ENCODE measurements at regions not wholly inside any gene's neighbourhood (a gene's known extent, or its start where the extent isn't known, plus 50 kb on each side); places are given as distances from the start of the nearest gene placed in this dataset.
A peak's percentile ranks its signal among the peaks of the same experiment; 100 is the strongest.
"Not testable (repeated sequence)": the region's sequence is repeated elsewhere in the genome, so short reads cannot be mapped to it uniquely, and the experiment has no call there.

- DNase-seq, result not testable (repeated sequence)
Measured at GRCh38 chr1:148432318-148432717, 50.8 kb downstream of the PPIAL4G start.

DNA sequence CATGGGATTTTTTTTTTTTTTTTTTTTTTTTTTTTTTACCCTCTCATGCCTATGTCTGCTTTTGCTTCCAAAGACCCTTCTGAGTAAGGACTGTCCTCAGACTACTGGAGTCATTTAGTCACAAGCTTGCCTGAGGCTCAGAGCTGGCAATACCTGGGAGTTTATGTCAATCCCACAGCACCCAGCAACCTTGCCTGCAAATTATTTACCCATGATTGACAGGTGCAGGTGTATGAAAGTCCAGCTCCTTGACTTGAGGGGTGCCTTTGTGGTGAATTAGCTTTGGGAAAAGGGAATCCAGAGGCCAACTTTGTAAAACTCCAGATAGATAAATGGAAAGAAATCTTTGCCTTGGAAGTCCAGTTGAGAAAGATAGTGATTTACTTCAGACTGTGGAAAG lies 53.2 kb downstream of the PPIAL4G start:
- DNase-seq, result not testable (repeated sequence)

DNA sequence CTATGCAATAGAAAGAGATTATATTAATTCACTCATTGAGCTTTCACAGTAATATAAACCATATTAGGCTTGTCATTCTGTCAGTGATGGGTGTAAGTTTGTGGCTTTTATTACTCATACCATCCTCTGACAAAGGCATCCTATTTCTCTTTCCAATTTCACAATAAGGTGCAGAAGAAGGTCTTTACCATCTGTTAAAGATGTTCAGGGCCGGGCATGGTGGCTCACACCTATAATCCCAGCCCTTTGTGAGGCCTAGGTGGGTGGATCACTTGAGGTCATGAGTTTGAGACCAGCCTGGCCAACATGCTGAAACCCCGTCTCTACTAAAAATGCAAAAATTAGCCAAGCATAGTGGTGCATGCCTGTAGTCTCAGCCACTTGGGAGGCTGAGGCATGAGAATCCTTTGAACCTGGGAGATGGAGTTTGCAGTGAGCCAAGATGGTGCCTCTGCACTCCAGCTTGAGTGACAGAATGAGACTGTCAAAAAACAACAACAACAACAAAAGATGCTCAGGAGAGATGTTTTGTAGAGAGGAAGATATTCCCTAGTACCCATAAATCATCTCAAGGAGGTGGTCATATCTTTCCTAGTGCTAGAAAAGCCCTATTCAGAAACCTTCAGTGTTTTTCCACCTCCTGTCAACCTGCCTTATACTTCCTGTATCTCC lies 56.0 kb downstream of the PPIAL4G start:
- not testable (repeated sequence) for DNase-seq

DNA sequence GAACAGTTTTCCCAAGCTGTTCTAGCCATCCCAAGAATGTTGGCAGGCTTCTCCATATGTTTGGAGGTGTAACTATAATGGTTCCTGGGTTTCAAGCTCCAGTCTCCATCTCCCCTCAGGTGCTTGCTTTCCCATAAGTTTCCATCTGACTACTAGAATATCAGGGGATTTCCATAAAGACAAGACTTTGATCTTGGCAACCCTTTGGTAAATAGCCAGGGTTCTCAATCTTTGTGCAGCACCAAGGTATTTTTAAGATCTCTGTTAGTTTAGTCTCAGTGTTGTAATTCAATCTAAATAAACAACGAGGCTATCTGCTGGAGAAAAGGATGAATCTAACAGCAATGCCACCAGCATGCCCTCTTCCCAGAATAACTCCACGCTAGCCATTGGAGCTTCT lies 56.7 kb downstream of the PPIAL4G start:
- not testable (repeated sequence) for DNase-seq

DNA sequence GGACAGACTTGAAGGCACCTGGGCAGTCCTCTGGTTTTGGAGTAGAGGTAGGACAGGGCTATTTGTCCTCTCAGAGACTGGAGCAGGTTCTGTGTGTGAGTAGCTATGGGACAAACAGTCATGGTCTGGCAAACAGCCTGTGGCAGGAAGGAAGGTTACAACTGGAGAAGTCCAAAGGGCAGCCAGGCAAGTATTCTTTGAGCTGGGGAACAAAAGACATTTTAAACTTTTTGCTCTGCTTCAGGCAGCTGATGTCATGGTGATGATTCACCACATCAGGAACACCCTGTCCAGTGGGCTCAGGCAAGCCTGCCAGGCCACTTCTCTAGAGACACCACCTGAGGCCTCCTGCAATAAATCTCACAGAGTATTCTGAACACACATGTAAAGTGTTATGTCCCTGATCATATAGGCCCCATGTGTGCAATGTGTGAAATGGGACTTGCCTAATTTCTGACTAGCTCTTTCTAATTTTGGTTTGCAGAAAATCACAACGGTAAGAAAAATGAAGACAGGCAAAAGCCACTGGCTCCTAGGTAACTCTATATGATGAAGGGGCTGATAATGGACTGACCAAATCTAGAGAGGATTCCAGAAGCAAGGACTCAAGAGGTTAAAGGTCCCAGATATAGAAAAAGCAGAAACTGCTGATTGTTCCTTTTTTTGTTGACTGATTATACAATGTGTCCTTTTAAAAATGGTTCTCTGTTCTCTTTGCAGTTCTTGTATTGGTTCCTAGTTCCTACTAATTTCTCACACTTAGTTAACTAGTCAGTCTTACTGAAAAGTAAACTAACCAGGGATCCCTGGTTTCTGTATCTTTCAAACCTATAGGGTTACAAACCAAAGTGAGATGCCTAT lies 58.7 kb downstream of the PPIAL4G start:
- DNase-seq, result not testable (repeated sequence)

DNA sequence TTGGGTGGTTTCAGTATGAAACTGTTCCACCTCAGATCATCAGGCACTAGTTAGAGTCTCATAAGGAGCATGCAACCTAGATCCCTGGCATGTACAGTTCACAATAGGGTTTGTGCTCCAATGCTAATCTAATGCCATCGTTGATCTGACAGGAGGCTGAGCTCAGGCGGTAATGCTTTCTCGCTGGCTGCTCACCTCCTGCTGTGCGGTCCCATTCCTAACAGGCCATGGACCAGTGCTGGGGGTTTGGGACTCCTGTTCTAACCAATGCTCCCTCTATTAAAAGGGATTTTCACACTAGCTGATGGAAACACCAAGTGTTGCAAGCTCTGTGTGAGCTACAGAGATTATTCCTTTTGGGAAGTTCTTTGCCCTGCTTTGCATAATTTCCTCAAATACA lies 60.2 kb downstream of the PPIAL4G start:
- DNase-seq, result not testable (repeated sequence)

DNA sequence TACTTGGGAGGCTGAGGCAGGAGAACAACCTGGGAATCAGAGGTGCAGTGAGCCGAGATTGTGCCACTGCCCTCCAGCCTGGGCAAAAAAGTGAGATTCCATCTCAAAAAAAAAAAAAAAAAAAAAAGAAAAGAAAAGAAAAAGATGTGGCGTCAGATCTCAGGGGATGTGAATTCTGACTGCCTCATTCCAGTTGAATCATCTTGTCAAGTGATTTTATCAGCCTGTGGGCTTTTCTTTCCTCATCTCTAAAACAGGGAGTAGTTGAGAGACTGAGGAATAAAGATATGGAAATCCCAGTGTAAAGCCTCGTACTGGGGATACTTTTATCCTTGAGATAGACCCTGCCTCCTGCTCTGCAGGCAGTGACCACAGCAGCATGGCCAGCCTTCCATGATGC lies 65.9 kb downstream of the PPIAL4G start:
- DNase-seq, result not testable (repeated sequence)

- not testable (repeated sequence) for DNase-seq
Measured at GRCh38 chr1:148413385-148413784, 69.7 kb downstream of the PPIAL4G start.

GRCh38 chr1:148404786-148405568 lies 78.1 kb downstream of the PPIAL4G start:
- DNase-seq, result not testable (repeated sequence)

DNA sequence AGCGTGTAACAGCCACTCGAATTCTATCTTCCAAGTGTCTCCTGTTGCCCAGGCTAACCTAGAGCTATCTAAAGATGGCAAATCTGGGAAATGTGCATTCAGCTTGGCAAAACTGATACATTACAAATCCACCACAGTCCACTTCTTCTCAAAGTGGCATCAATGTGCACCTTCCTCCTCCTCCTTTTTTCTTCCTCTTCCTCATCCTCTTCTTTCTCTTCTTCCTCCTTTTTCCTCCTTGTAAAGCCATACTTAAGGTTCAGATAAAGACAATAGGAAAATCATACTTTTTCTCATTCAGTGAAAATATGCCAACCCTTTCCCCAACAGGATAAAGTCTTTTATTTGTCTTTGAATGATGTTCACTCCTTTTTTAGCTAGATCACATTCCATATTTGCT lies 79.2 kb downstream of the PPIAL4G start:
- DNase-seq, result not testable (repeated sequence)

- not testable (repeated sequence) for DNase-seq
Measured at GRCh38 chr1:148403085-148403456, 80.0 kb downstream of the PPIAL4G start.

- peak; percentile 78 to 85 for DNase-seq
Measured at GRCh38 chr1:148402152-148403084, 80.7 kb downstream of the PPIAL4G start.

DNA sequence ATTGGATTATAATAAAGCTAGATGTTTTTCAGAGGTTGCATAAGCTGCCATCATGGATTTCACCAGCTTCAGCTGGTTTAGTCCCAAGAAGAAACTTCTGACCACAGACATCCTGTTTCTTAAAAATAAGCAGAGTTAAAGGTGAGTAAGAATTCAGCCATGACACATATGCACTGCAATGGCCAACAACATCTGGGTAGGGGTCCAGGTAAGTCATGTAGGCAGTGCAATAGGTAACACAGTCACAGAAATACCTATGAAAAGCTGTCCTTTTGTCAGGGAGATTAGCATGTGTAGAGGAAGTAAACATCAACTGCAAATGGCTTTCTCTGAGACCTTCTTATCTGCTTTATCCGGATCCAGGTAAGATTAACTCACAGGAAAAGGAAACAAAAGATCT lies 85.6 kb downstream of the PPIAL4G start:
- DNase-seq, result not testable (repeated sequence)

DNA sequence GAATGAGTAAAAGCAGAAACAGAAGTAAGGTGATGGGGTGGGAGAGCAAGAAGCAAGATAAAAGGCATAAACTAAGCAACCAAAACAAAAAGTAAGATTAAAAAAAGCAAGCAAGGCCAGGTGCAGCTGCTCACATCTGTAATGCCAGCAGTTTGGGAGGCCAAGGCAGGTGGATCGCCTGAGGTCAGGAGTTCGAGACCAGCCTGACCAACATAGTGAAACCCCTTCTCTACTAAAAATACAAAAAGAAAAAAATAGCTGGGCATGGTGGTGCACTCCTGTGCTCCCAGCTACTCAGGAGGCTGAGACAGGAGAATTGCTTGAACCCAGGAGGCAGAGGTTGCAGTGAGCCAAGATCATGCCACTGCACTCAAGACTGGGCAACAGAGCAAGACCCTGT lies 90.6 kb downstream of the PPIAL4G start:
- DNase-seq, result not testable (repeated sequence)

- not testable (repeated sequence) for DNase-seq
Measured at GRCh38 chr1:148391323-148391722, 91.8 kb downstream of the PPIAL4G start.

- no peak for DNase-seq
Measured at GRCh38 chr1:148389027-148389339, 94.1 kb downstream of the PPIAL4G start.

DNA sequence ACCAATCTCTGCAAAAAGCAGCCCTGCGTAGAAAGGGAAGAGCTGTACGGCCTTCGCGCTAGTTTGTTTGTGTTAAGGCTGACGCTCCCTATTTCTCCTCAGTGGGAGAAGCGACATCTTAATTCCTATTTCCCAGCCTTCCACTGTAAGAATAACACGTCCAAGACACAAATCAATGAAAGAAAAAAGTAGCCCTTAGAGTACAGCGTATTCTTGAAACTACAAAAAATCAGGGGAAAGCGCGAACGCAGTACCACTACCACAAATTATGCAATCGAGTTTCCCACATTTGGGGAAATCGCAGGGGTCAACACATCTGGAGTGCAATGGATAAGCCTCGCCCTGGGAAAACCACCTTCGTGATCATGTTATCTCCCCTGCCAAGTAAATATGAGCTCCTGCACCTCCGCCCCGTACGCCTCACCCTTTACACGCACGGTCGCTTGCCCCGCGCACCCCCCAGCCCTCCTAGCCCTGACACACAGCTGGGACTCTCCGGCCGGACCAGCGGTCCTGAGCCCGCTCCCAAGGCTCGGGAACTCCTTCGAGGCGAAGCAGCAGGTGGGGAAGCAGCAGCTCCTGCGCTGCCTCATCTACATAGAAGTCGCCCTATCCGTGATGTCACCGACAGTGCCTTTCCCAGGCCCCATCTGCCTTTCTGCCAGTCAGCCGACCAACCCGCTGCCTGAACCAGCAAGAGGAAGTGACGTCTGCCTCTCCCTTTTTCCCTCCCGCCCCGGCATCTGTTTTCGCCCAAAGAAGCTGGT lies 94.7 kb downstream of the PPIAL4G start:
- peak; percentile 65 to 92 for DNase-seq

GRCh38 chr1:148387949-148388259 lies 95.2 kb downstream of the PPIAL4G start:
- DNase-seq, result not testable (repeated sequence)

DNA sequence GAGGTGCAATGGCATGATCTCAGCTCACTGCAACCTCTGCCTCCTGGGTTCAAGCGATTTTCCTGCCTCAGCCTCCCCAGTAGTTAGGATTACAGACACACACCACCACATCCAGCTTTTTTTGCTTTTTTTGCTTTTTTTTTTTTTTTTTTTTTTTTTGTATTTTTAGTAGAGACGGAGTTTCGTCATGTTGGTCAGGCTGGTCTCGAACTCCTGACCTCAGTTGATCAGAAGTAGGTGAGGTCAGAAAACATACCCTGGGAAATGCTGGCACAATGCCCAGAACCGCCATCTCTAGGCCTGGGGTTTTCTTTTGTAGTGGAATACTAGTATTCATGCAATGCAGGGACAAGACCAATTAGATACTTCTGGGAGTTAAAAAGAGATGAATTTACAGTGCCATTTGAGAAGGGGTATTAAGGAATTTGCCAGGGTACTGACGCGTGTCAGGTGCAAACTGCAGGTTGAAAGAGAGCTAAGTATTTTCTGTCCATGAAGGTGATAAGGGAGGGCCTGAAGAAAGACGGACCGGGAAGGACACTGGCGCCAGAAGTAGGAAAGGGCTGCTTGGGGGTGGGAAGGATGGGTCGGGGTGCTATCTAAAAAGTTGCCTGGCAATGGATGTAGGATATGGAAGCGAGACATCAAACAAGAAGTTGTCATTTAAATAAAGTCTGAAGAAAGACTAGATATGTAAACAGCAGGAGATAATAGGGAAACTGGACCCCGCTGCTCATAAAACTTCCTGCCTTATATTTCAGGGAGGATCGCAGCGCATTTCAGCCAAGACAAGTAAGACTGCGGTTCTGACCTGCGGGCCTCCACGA lies 95.8 kb downstream of the PPIAL4G start:
- DNase-seq, result not testable (repeated sequence)

DNA sequence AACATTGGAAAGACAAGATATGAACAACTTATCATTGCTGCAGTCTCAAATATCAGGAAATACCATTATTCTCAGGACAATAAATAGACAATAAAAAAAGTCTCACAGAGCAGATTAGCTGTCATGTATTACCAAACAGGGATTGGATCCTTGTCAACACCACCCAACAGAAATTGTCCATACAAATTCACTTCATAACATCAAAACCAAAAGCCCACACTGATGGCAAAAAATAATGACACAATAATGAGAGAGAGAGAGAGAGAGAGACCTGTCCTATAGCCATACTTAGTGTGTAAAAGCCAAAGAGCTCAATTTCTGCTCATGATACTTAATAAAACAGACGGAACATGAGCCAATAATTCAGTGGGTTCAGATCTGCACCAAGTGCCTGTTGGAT lies 96.5 kb downstream of the PPIAL4G start:
- DNase-seq, result no peak

DNA sequence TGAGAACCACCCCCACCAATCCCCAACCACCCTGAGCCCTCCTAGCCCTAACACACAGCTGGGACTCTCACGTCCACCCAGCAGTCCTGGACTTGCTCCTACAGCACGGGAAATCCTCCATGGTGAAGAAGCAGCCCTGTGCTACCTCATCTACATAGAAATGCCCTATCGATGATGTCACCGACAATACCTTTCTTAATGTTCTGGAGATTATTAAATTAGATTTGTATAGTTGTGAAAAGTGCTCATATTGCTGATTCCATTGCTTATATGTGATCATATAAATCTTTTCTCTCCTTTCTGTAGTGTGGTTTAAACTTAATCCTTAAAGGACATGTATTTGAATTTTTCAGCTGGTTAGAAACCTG lies 97.1 kb downstream of the PPIAL4G start:
- not testable (repeated sequence) for DNase-seq

All from bone marrow (tissue), 2 donors.